Astrocyte (in vitro differentiated cells and primary cell): ENCODE measurements at regions not wholly inside any gene's neighbourhood (a gene's known extent, or its start where the extent isn't known, plus 50 kb on each side); places are given as distances from the start of the nearest gene placed in this dataset.

Experiments
- DNase-seq: peaks from one replicate; pipeline ENCODE4 v3.0.0-alpha.2; 2010; ENCODE audit warnings: low read depth
- FAIRE-seq: peaks from 2 replicates; lab custom pipeline; 2011; peaks lifted over from hg19 to GRCh38; lab: Jason Lieb, UNC
- H2AFZ ChIP-seq: 2 replicates; pipeline ENCODE4 v1.6.0; 2012; ENCODE audit warnings: low read depth, low read length, inconsistent platforms
- H3K27ac ChIP-seq: 2 replicates; pipeline ENCODE4 v1.5.1; 2011; ENCODE audit warnings: low read depth, low read length, inconsistent platforms
- H3K27me3 ChIP-seq: 2 replicates; pipeline ENCODE4 v1.6.0; 2011; ENCODE audit warnings: low read length, inconsistent platforms; ENCODE audit not compliant: insufficient read depth
- H3K36me3 ChIP-seq: 2 replicates; pipeline ENCODE4 v1.5.1; 2011; ENCODE audit warnings: low read length, inconsistent platforms; ENCODE audit not compliant: insufficient read depth
- H3K4me1 ChIP-seq: 2 replicates; pipeline ENCODE4 v1.5.1; 2011; ENCODE audit warnings: low read length, inconsistent platforms; ENCODE audit not compliant: insufficient read depth
- H3K4me2 ChIP-seq: 2 replicates; pipeline ENCODE4 v1.6.0; 2012; ENCODE audit warnings: low read length, inconsistent platforms
- H3K4me3 ChIP-seq: 2 replicates; pipeline ENCODE4 v1.5.1; 2011; ENCODE audit warnings: low read depth, mild to moderate bottlenecking, low read length, inconsistent platforms; ENCODE audit not compliant: insufficient read depth
- H3K79me2 ChIP-seq: 2 replicates; pipeline ENCODE4 v1.6.0; 2012; ENCODE audit warnings: mild to moderate bottlenecking, low read length, inconsistent platforms; ENCODE audit not compliant: insufficient read depth
- H3K9ac ChIP-seq: 2 replicates; pipeline ENCODE4 v1.6.0; 2012; ENCODE audit warnings: mild to moderate bottlenecking, low read length, inconsistent platforms
- H3K9me3 ChIP-seq: 2 replicates; pipeline ENCODE4 v1.5.1; 2012; ENCODE audit warnings: low read depth, mild to moderate bottlenecking, low read length, inconsistent platforms; ENCODE audit not compliant: insufficient read depth
- H4K20me1 ChIP-seq: 2 replicates; pipeline ENCODE4 v1.6.0; 2012; ENCODE audit warnings: low read length, inconsistent platforms; ENCODE audit not compliant: insufficient read depth
- H3K27ac Mint-ChIP-seq: one replicate; pipeline ENCODE4 v1.8.0; 2021; ENCODE audit warnings: mild to moderate bottlenecking, mixed read lengths; ENCODE audit not compliant: unreplicated experiment
- H3K27me3 Mint-ChIP-seq: one replicate; pipeline ENCODE4 v1.8.0; 2021; ENCODE audit warnings: low read depth, mixed read lengths; ENCODE audit not compliant: unreplicated experiment
- H3K36me3 Mint-ChIP-seq: one replicate; pipeline ENCODE4 v1.8.0; 2021; ENCODE audit warnings: low read depth, mixed read lengths; ENCODE audit not compliant: unreplicated experiment
- H3K4me1 Mint-ChIP-seq: one replicate; pipeline ENCODE4 v1.8.0; 2021; ENCODE audit warnings: low read depth, mixed read lengths; ENCODE audit not compliant: unreplicated experiment
- H3K4me3 Mint-ChIP-seq: one replicate; pipeline ENCODE4 v1.8.0; 2021; ENCODE audit warnings: mild to moderate bottlenecking, moderate library complexity, mixed read lengths; ENCODE audit not compliant: unreplicated experiment
- H3K9me3 Mint-ChIP-seq: one replicate; pipeline ENCODE4 v1.8.0; 2021; ENCODE audit warnings: mild to moderate bottlenecking, mixed read lengths; ENCODE audit not compliant: unreplicated experiment
- CTCF ChIP-seq: IDR thresholded peaks from 2 replicates; pipeline ENCODE4 v1.5.1; 2011; ENCODE audit warnings: low read depth, mild to moderate bottlenecking, inconsistent platforms, low read length, moderate library complexity; ENCODE audit not compliant: insufficient read depth
- EZH2 ChIP-seq: IDR thresholded peaks from 2 replicates; pipeline ENCODE4 v1.6.1; 2012; ENCODE audit warnings: mild to moderate bottlenecking, low read length, inconsistent platforms; ENCODE audit not compliant: insufficient read depth

GRCh38 chr12:34142430-34142829 is 120.1 kb downstream of the ALG10 start:
- Mint-ChIP-seq H3K9me3 (peaks cover 9% of the 10 kb centered on the region), H3K4me1 (no peaks in the 10 kb centered on the region)
- no peak for DNase-seq

GRCh38 chr12:34151019-34151418 is 128.7 kb downstream of the ALG10 start:
- Mint-ChIP-seq H3K9me3 (no peaks in the 10 kb centered on the region), H3K4me1 (no peaks in the 10 kb centered on the region), H3K27me3 (no peaks in the 10 kb centered on the region), H3K36me3 (no peaks in the 10 kb centered on the region), H3K27ac (no peak overlapping the region), H3K4me3 (no peak overlapping the region)
- H3K4me2 ChIP-seq, result no peak overlapping the region
- H3K4me1 ChIP-seq, result no peaks in the 10 kb centered on the region
- TF ChIP-seq EZH2 (no peak), CTCF (no peak)
- H3K9me3 ChIP-seq, result no peaks in the 10 kb centered on the region
- no peak overlapping the region for H3K27ac ChIP-seq
- no peak overlapping the region for H3K9ac ChIP-seq
- no peaks in the 10 kb centered on the region for H4K20me1 ChIP-seq
- no peaks in the 10 kb centered on the region for H3K27me3 ChIP-seq
- DNase-seq (no peak), FAIRE-seq (no peak)
- H3K4me3 ChIP-seq, result no peak overlapping the region
- no peaks in the 10 kb centered on the region for H3K79me2 ChIP-seq
- no peaks in the 10 kb centered on the region for H3K36me3 ChIP-seq
- H2AFZ ChIP-seq, result no peak overlapping the region

More at GRCh38 chr12:34142430-34142829, 120.1 kb downstream of the ALG10 start:
- FAIRE-seq, result no peak
- H3K4me3 Mint-ChIP-seq, result no peak overlapping the region
- H3K4me2 ChIP-seq, result no peak overlapping the region
- no peak overlapping the region for H3K27ac Mint-ChIP-seq
- no peak overlapping the region for H3K4me3 ChIP-seq
- H3K9me3 ChIP-seq, result no peaks in the 10 kb centered on the region
- TF ChIP-seq EZH2 (no peak), CTCF (no peak)
- no peaks in the 10 kb centered on the region for H3K27me3 Mint-ChIP-seq
- no peak overlapping the region for H3K9ac ChIP-seq
- H3K27ac ChIP-seq, result no peak overlapping the region
- no peaks in the 10 kb centered on the region for H3K4me1 ChIP-seq
- H2AFZ ChIP-seq, result no peak overlapping the region
- no peaks in the 10 kb centered on the region for H3K27me3 ChIP-seq
- H3K36me3 ChIP-seq, result no peaks in the 10 kb centered on the region
- H3K36me3 Mint-ChIP-seq, result no peaks in the 10 kb centered on the region
- H3K79me2 ChIP-seq, result no peaks in the 10 kb centered on the region
- H4K20me1 ChIP-seq, result no peaks in the 10 kb centered on the region

- Histone ChIP-seq H3K27ac (no peak overlapping the region), H3K4me3 (no peak overlapping the region), H4K20me1 (no peaks in the 10 kb centered on the region), H3K4me1 (no peaks in the 10 kb centered on the region), H3K27me3 (no peaks in the 10 kb centered on the region), H3K9ac (no peak overlapping the region), H3K79me2 (no peaks in the 10 kb centered on the region), H3K9me3 (peaks cover 7% of the 10 kb centered on the region), H2AFZ (no peak overlapping the region), H3K4me2 (no peak overlapping the region), H3K36me3 (no peaks in the 10 kb centered on the region)
- no peak for FAIRE-seq
- Mint-ChIP-seq H3K27me3 (no peaks in the 10 kb centered on the region), H3K4me3 (no peak overlapping the region), H3K27ac (no peak overlapping the region), H3K36me3 (no peaks in the 10 kb centered on the region), H3K4me1 (no peaks in the 10 kb centered on the region), H3K9me3 (peaks cover 12% of the 10 kb centered on the region)
- DNase-seq, result no peak
- no peak for TF ChIP-seq CTCF
- no peak for TF ChIP-seq EZH2
Observed at GRCh38 chr12:34163443-34163842, 141.1 kb downstream of the ALG10 start.
